Lower leg skin (tissue), 3 donors: ENCODE measurements at regions not wholly inside any gene's neighbourhood (a gene's known extent, or its start where the extent isn't known, plus 50 kb on each side); places are given as distances from the start of the nearest gene placed in this dataset.

Experiments
- POLR2A ChIP-seq, 2 donors: fragments of 450-650 bp; IDR thresholded peaks; one replicate each; pipeline ENCODE4 v1.6.1; 2016 to 2017; ENCODE audit warnings: antibody characterized with exemption in 2 of 2, mild to moderate bottlenecking in 1 of 2, moderate library complexity in 1 of 2
- TF ChIP-seq, protein P1 (sequence below), 3 donors: fragments of 450-650 bp; IDR thresholded peaks; one replicate each; pipeline ENCODE4 v1.5.1; 2016; ENCODE audit warnings: antibody characterized with exemption in 3 of 3, mild to moderate bottlenecking in 3 of 3, moderate library complexity in 2 of 3

DNA sequence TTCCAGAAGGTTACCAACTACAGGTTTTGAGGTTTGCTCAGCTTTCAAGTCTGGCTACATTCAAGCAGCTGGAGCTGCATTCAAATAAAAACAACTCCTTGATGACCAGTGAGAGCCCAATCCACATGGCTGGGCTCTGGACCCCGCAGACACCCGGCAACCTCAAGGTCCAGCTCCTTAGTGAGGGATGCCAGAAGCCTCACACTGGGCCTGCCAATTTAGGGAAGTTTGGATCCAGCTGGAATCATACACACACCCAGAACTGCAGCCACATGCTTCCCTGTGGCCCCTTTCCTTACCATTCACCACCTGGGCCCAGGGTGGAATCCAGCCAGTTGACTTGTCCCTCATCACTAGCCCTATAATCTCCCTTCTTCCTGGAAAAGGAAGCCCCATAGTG lies 123.7 kb downstream of the UBE2U start:
- TF ChIP-seq, protein P1, sequence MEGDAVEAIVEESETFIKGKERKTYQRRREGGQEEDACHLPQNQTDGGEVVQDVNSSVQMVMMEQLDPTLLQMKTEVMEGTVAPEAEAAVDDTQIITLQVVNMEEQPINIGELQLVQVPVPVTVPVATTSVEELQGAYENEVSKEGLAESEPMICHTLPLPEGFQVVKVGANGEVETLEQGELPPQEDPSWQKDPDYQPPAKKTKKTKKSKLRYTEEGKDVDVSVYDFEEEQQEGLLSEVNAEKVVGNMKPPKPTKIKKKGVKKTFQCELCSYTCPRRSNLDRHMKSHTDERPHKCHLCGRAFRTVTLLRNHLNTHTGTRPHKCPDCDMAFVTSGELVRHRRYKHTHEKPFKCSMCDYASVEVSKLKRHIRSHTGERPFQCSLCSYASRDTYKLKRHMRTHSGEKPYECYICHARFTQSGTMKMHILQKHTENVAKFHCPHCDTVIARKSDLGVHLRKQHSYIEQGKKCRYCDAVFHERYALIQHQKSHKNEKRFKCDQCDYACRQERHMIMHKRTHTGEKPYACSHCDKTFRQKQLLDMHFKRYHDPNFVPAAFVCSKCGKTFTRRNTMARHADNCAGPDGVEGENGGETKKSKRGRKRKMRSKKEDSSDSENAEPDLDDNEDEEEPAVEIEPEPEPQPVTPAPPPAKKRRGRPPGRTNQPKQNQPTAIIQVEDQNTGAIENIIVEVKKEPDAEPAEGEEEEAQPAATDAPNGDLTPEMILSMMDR (IDR thresholded peaks at IDR 0.05), result no peak
- no peak for TF ChIP-seq POLR2A (IDR thresholded peaks at IDR 0.05)
